HepG2 (cell line): ENCODE measurements at regions not wholly inside any gene's neighbourhood (a gene's known extent, or its start where the extent isn't known, plus 50 kb on each side); places are given as distances from the start of the nearest gene placed in this dataset.
A peak's percentile ranks its signal among the peaks of the same experiment; 100 is the strongest.

Experiments
- ATAC-seq: fragments of 200-7000 bp; cut with Tn5 transposase; 3 replicates; pipeline ENCODE4 v1.9.1; 2020; ENCODE audit warnings: mild to moderate bottlenecking, moderate library complexity
- BruUV-seq: library from RNA; stranded (reverse); fragments of 400-500 nt; replicated peaks from 2 replicates; lab custom pipeline; 2021; lab: Mats Ljungman, UMichigan
- CTCF ChIA-PET: fragments of 300-600 bp; formaldehyde crosslinking; extraction: SDS; loops from one replicate; lab custom pipeline; 2021; ENCODE audit warnings: low total read pairs, inconsistent platforms, low intra/inter-chr PET ratio; lab: Yijun Ruan, JAX
- POLR2A ChIA-PET: fragments of 350-600 bp; sonication (Branson Sonifier 250); formaldehyde crosslinking; loops from one replicate; lab custom pipeline; 2020; ENCODE audit warnings: antibody characterized with exemption, inconsistent platforms; lab: Yijun Ruan, JAX
- DNase-seq: peaks from one replicate; pipeline ENCODE4 v3.0.0-alpha.2; 2015; ENCODE audit warnings: low spot score
- FAIRE-seq: peaks from 3 replicates; lab custom pipeline; 2011; peaks lifted over from hg19 to GRCh38; lab: Jason Lieb, UNC
- H2AFZ ChIP-seq: one replicate; pipeline ENCODE4 v1.6.1; 2011; ENCODE audit warnings: low read length, inconsistent platforms
- H3K27ac ChIP-seq: fragments of 300-600 bp; 3 replicates; pipeline ENCODE4 v1.8.0; 2011; ENCODE audit warnings: mixed run types, mild to moderate bottlenecking, mixed read lengths, low read length, inconsistent platforms; ENCODE audit not compliant: insufficient read depth; ENCODE audit errors: extremely low read length
- H3K27me3 ChIP-seq, 2 experiments: fragments of 200-600 bp in 1 of 2; 2 replicates in 1 of 2; 3 replicates in 1 of 2; pipeline versions ENCODE4 v1.6.0 to v1.8.0; 2011; ENCODE audit warnings: low read length in 2 of 2, mild to moderate bottlenecking in 2 of 2, moderate library complexity in 2 of 2, inconsistent platforms in 1 of 2; ENCODE audit not compliant: insufficient read depth in 2 of 2, control insufficient read depth in 1 of 2
- H3K36me3 ChIP-seq, 2 experiments: fragments of 200-600 bp in 1 of 2; replicated peaks in 1 of 2; 2 replicates in 1 of 2; 3 replicates in 1 of 2; pipeline versions ENCODE4 v1.5.1 to v1.8.0; 2011; ENCODE audit warnings: low read length in 2 of 2, inconsistent platforms in 1 of 2; ENCODE audit not compliant: insufficient read depth in 2 of 2, control insufficient read depth in 1 of 2
- H3K4me1 ChIP-seq: 2 replicates; pipeline ENCODE4 v1.5.1; 2012; ENCODE audit warnings: low read length, inconsistent platforms; ENCODE audit not compliant: insufficient read depth
- H3K4me2 ChIP-seq: 2 replicates; pipeline ENCODE4 v1.6.0; 2011; ENCODE audit warnings: low read depth, low read length, inconsistent platforms
- H3K4me3 ChIP-seq, 3 experiments: fragments of 200-600 bp in 1 of 3; sonication (generic), shearing (Covaris generic) in 1 of 3; replicated peaks in 1 of 3; 2 replicates each; pipeline ENCODE4 v1.5.1; 2011 to 2016; ENCODE audit warnings: low read length in 3 of 3, inconsistent platforms in 2 of 3, low read depth in 2 of 3, mild to moderate bottlenecking in 2 of 3, control low read depth in 1 of 3, mixed read lengths in 1 of 3; ENCODE audit not compliant: insufficient read depth in 1 of 3
- H3K79me2 ChIP-seq: one replicate; pipeline ENCODE4 v1.6.1; 2011; ENCODE audit warnings: low read length, inconsistent platforms; ENCODE audit not compliant: insufficient read depth
- H3K9ac ChIP-seq: 2 replicates; pipeline ENCODE4 v1.6.0; 2011; ENCODE audit warnings: mild to moderate bottlenecking, low read depth, low read length, inconsistent platforms; ENCODE audit not compliant: insufficient read depth
- H3K9me3 ChIP-seq: 2 replicates; pipeline ENCODE4 v1.5.1; 2012; ENCODE audit warnings: mild to moderate bottlenecking, low read length
- H4K20me1 ChIP-seq: 2 replicates; pipeline ENCODE4 v1.6.0; 2011; ENCODE audit warnings: inconsistent platforms, mild to moderate bottlenecking, low read length, moderate library complexity; ENCODE audit not compliant: insufficient read depth
- ARID2 ChIP-seq: sonication (generic); formaldehyde crosslinking; IDR thresholded peaks from 2 replicates; pipeline ENCODE4 v1.8.1; 2022; ENCODE audit warnings: mild to moderate bottlenecking, missing genetic modification reagents, borderline replicate concordance
- ARNT2 ChIP-seq: sonication (generic); formaldehyde crosslinking; IDR thresholded peaks from 2 replicates; pipeline ENCODE4 v1.8.0; 2022; ENCODE audit warnings: mild to moderate bottlenecking, low read depth, missing genetic modification reagents, moderate library complexity
- CBFB ChIP-seq: sonication (generic); formaldehyde crosslinking; IDR thresholded peaks from 2 replicates; pipeline ENCODE4 v1.4.0; 2020; ENCODE audit warnings: missing genetic modification reagents
- HDAC6 ChIP-seq: fragments of 200-600 bp; sonication (generic); IDR thresholded peaks from 2 replicates; pipeline ENCODE4 v1.7.0; 2017; ENCODE audit warnings: mild to moderate bottlenecking, antibody characterized with exemption, low read length, low read depth
- HINFP ChIP-seq: sonication (generic); formaldehyde crosslinking; IDR thresholded peaks from 2 replicates; pipeline ENCODE4 v1.4.0; 2020; ENCODE audit warnings: low read depth, mild to moderate bottlenecking, missing genetic modification reagents
- SP5 ChIP-seq: IDR thresholded peaks from 2 replicates; pipeline ENCODE4 v1.6.1; 2016; ENCODE audit warnings: low read depth, borderline replicate concordance
- TCF7L2 ChIP-seq: IDR thresholded peaks from 2 replicates; pipeline ENCODE4 v1.6.1; 2011; ENCODE audit warnings: mild to moderate bottlenecking, low read depth, low read length, moderate library complexity
- THAP11 ChIP-seq: IDR thresholded peaks from 2 replicates; pipeline ENCODE4 v1.6.1; 2016; ENCODE audit warnings: missing biosample characterization, missing genetic modification reagents
- ZNF160 ChIP-seq: sonication (generic); formaldehyde crosslinking; IDR thresholded peaks from 2 replicates; pipeline ENCODE4 v1.8.0; 2022; ENCODE audit warnings: mild to moderate bottlenecking, inconsistent platforms, missing genetic modification reagents
- ZNF569 ChIP-seq: sonication (generic); formaldehyde crosslinking; IDR thresholded peaks from 2 replicates; pipeline ENCODE4 v1.5.0; 2020; ENCODE audit warnings: mild to moderate bottlenecking, missing genetic modification reagents, moderate library complexity, borderline replicate concordance
- ZNF660 ChIP-seq: sonication (generic); formaldehyde crosslinking; IDR thresholded peaks from 2 replicates; pipeline ENCODE4 v1.5.1; 2020; ENCODE audit warnings: mild to moderate bottlenecking, low read depth, missing genetic modification reagents, borderline replicate concordance
- ZNF687 ChIP-seq: sonication (generic); formaldehyde crosslinking; IDR thresholded peaks from 2 replicates; pipeline ENCODE4 v1.5.1; 2020; ENCODE audit warnings: mild to moderate bottlenecking, missing genetic modification reagents, moderate library complexity
- ZNF772 ChIP-seq: sonication (generic); formaldehyde crosslinking; IDR thresholded peaks from 2 replicates; pipeline ENCODE4 v1.5.0; 2020; ENCODE audit warnings: mild to moderate bottlenecking, missing genetic modification reagents
- WGBS: methylation state at CpG from one replicate; pipeline ENCODE4 v1.1.6; 2017; ENCODE audit warnings: low lambda C conversion rate; 5-methylcytosine and 5-hydroxymethylcytosine counted together
- in situ Hi-C: cut with HindIII; loops from 2 replicates; pipeline ENCODE4 v1.10.0; 2017; ENCODE audit warnings: low pct_unique_long_range_greater_than_20kb; ENCODE audit not compliant: extremely low pct_ligation_motif_present
- intact Hi-C: fragments of 100-400 bp; cut with micrococcal nuclease; formaldehyde crosslinking; loops from one replicate; pipeline ENCODE4 v1.10.0; 2022; ENCODE audit not compliant: unreplicated experiment
- TF ChIP-seq, protein P1 (sequence below): sonication (generic); formaldehyde crosslinking; IDR thresholded peaks from 2 replicates; pipeline ENCODE4 v1.5.1; 2020; ENCODE audit warnings: mild to moderate bottlenecking, missing genetic modification reagents

GRCh38 chr4:123052007-123052406 lies 129.6 kb upstream of the NUDT6 start:
- no peak overlapping the region for H3K9ac ChIP-seq
- H4K20me1 ChIP-seq: no peaks in the 10 kb centered on the region
- in situ Hi-C loops (no loop called here), intact Hi-C loops (no loop called here)
- no peak overlapping the region for H3K4me2 ChIP-seq
- ATAC-seq (no peak), FAIRE-seq (no peak), DNase-seq (no peak)
- no peak overlapping the region for H3K27ac ChIP-seq
- no peaks in the 10 kb centered on the region for H3K27me3 ChIP-seq
- BruUV-seq: no TSS peak
- no peak overlapping the region for H3K4me3 ChIP-seq
- no peaks in the 10 kb centered on the region; a peak in 2 of 5 replicates for H3K36me3 ChIP-seq
- ChIA-PET CTCF (no interaction called here), POLR2A (no interaction called here)
- WGBS: 96% methylated on average over 3 of the region's 3 CpGs
- no peaks in the 10 kb centered on the region for H3K79me2 ChIP-seq
- H3K9me3 ChIP-seq: peaks cover 19% of the 10 kb centered on the region
- no peaks in the 10 kb centered on the region for H3K4me1 ChIP-seq
- H2AFZ ChIP-seq: no peak overlapping the region
- no peak for TF ChIP-seq ZNF660 (CRISPR knock-in tag)
- TF ChIP-seq ZNF569: no peak
- peak; percentile 100 for TF ChIP-seq ZNF160 (CRISPR knock-in tag)
- TF ChIP-seq THAP11: no peak
- TF ChIP-seq HINFP (CRISPR knock-in tag): no peak
- TF ChIP-seq SP5 (CRISPR knock-in tag): no peak
- TF ChIP-seq ARID2 (CRISPR knock-in tag): no peak
- TF ChIP-seq ZNF687 (CRISPR knock-in tag): no peak
- no peak for TF ChIP-seq TCF7L2
- TF ChIP-seq ZNF772 (CRISPR knock-in tag): no peak
- no peak for TF ChIP-seq HDAC6
- TF ChIP-seq ARNT2 (CRISPR knock-in tag): no peak
- TF ChIP-seq CBFB: no peak
- TF ChIP-seq, protein P1, sequence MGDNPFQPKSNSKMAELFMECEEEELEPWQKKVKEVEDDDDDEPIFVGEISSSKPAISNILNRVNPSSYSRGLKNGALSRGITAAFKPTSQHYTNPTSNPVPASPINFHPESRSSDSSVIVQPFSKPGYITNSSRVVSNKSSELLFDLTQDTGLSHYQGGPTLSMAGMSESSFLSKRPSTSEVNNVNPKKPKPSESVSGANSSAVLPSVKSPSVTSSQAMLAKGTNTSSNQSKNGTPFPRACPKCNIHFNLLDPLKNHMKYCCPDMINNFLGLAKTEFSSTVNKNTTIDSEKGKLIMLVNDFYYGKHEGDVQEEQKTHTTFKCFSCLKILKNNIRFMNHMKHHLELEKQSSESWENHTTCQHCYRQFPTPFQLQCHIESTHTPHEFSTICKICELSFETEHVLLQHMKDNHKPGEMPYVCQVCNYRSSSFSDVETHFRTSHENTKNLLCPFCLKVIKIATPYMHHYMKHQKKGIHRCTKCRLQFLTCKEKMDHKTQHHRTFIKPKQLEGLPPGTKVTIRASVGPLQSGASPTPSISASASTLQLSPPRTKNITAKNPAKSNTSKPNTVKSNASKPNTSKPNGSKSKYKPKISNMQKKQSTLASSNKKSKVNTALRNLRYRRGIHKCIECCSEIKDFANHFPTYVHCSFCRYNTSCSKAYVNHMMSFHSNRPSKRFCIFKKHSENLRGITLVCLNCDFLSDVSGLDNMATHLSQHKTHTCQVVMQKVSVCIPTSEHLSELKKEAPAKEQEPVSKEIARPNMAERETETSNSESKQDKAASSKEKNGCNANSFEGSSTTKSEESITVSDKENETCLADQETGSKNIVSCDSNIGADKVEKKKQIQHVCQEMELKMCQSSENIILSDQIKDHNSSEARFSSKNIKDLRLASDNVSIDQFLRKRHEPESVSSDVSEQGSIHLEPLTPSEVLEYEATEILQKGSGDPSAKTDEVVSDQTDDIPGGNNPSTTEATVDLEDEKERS (CRISPR knock-in tag): peak; percentile 49; the same call in 1 of the 2 replicates
